ENCODE measurements at regions not wholly inside any gene's neighbourhood (a gene's known extent, or its start where the extent isn't known, plus 50 kb on each side); places are given as distances from the start of the nearest gene placed in this dataset.

DNA sequence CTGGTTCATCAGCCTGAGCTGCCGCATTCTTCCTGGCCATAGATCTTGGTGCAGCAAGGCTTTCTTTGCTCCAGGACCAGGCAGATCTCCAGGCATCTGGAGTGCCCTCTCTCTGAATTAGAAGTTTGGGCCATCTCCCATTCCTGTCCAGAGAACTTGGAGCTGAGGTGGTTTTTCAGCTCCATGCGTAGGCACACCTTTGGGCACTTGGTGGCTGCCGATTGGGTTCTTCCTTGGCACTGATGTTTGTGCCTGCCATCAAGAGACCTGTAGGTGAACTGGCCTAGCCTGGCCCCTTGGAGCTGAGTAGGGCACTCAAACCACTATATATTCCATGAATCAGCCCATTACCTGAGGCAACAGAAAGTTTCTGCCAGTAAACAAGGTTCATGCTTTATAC lies 206.0 kb upstream of the PCDH17 start:
- no peaks in the 10 kb centered on the region for H3F3A ChIP-seq (ENCODE audit: insufficient read depth, low read depth)
- H3K4me1 ChIP-seq (replicated peaks; ENCODE audit: insufficient read depth), result no peaks in the 10 kb centered on the region
- H3K4me3 ChIP-seq, result no peak overlapping the region
- CTCF ChIA-PET, result no interaction called here
- H3K9me2 ChIP-seq (ENCODE audit: insufficient read depth), result no peaks in the 10 kb centered on the region
- DNase-seq, result no peak
- no peak overlapping the region for H3K27ac ChIP-seq
- BruUV-seq (replicated peaks), result no TSS peak
- H3K4me2 ChIP-seq, result no peak overlapping the region
- POLR2A ChIA-PET (ENCODE audit: unreplicated experiment), result no interaction called here
- no peak for TF ChIP-seq EZH2 (IDR thresholded peaks at IDR 0.05; ENCODE audit: low read depth)
- TF ChIP-seq, protein P1, sequence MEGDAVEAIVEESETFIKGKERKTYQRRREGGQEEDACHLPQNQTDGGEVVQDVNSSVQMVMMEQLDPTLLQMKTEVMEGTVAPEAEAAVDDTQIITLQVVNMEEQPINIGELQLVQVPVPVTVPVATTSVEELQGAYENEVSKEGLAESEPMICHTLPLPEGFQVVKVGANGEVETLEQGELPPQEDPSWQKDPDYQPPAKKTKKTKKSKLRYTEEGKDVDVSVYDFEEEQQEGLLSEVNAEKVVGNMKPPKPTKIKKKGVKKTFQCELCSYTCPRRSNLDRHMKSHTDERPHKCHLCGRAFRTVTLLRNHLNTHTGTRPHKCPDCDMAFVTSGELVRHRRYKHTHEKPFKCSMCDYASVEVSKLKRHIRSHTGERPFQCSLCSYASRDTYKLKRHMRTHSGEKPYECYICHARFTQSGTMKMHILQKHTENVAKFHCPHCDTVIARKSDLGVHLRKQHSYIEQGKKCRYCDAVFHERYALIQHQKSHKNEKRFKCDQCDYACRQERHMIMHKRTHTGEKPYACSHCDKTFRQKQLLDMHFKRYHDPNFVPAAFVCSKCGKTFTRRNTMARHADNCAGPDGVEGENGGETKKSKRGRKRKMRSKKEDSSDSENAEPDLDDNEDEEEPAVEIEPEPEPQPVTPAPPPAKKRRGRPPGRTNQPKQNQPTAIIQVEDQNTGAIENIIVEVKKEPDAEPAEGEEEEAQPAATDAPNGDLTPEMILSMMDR (conservative IDR thresholded peaks at IDR 0.05), result no peak
- H4K20me1 ChIP-seq (ENCODE audit: insufficient read depth), result no peaks in the 10 kb centered on the region
- no peaks in the 10 kb centered on the region for H3K79me2 ChIP-seq (ENCODE audit: low read depth)
- no peaks in the 10 kb centered on the region for H3K27me3 ChIP-seq (ENCODE audit: insufficient read depth, low read depth)
- intact Hi-C loops (cut with micrococcal nuclease; ENCODE audit: unreplicated experiment), result no loop called here
- H3K36me3 ChIP-seq (ENCODE audit: low read depth), result no peaks in the 10 kb centered on the region
- no peak overlapping the region for H2AFZ ChIP-seq
- no peaks in the 10 kb centered on the region for H3K9me3 ChIP-seq (ENCODE audit: insufficient read depth, low read depth)

DNA sequence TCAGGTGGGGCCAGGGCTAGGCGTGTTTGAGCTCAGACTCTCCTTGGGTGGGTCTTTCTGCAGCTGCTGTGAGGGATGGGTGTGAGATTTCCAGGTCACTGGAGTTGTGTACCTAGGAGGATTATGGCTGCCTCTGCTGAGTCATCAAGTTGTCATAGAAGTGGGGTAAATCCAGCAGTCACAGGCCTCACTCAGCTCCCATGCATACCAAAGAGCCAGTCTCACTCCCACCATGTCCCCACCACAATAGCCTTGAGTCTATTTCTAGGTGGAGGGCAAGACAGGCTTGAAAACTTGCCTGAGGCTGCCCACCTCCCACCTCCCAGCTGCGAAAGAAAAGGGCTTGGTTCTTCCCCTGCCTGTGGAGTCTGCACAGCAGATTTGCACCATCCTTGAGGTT lies 194.0 kb upstream of the PCDH17 start:
- H3K9me2 ChIP-seq (ENCODE audit: insufficient read depth), result no peaks in the 10 kb centered on the region
- H3K27me3 ChIP-seq (ENCODE audit: insufficient read depth, low read depth), result no peaks in the 10 kb centered on the region
- H2AFZ ChIP-seq, result no peak overlapping the region
- H3K4me1 ChIP-seq (replicated peaks; ENCODE audit: insufficient read depth), result no peaks in the 10 kb centered on the region
- no peak overlapping the region for H3K27ac ChIP-seq
- H3K36me3 ChIP-seq (ENCODE audit: low read depth), result no peaks in the 10 kb centered on the region
- no peak for TF ChIP-seq EZH2 (IDR thresholded peaks at IDR 0.05; ENCODE audit: low read depth)
- TF ChIP-seq, protein P1 (conservative IDR thresholded peaks at IDR 0.05), result no peak
- H4K20me1 ChIP-seq (ENCODE audit: insufficient read depth), result no peaks in the 10 kb centered on the region
- H3K4me2 ChIP-seq, result no peak overlapping the region
- DNase-seq, result no peak
- ChIA-PET POLR2A (ENCODE audit: unreplicated experiment) (interaction anchor here (0.6 kb wide), 1 partner anchor 420 kb away, joined by 6 read pairs; no protein-coding TSS in a partner anchor), CTCF (no interaction called here)
- H3K79me2 ChIP-seq (ENCODE audit: low read depth), result no peaks in the 10 kb centered on the region
- no peaks in the 10 kb centered on the region for H3K9me3 ChIP-seq (ENCODE audit: insufficient read depth, low read depth)
- intact Hi-C loops (cut with micrococcal nuclease; ENCODE audit: unreplicated experiment), result no loop called here
- no TSS peak for BruUV-seq (replicated peaks)
- H3F3A ChIP-seq (ENCODE audit: insufficient read depth, low read depth), result no peaks in the 10 kb centered on the region
- H3K4me3 ChIP-seq, result no peak overlapping the region

DNA sequence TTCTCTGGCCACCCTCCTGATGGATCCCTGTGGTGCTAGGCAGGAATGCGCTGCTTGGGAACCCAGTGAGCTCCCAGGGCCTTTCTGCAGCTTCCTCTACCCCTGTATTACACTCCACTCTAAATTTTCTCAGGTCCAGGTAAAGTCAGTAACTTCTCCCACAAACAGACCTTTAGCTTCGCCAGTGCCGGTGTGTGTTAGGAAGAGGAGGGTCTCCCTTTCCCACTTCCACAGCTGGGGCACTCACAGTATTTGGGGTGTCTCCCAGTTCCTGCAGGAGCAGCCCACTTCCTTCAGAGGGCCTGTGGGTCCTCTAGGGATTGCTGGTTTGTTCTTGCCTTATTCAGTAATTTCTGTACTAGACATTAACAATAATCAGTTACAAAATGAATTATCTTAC lies 193.5 kb upstream of the PCDH17 start:
- H4K20me1 ChIP-seq (ENCODE audit: insufficient read depth), result no peaks in the 10 kb centered on the region
- H3K9me3 ChIP-seq (ENCODE audit: insufficient read depth, low read depth), result no peaks in the 10 kb centered on the region
- no peaks in the 10 kb centered on the region for H3F3A ChIP-seq (ENCODE audit: insufficient read depth, low read depth)
- no peak for DNase-seq
- ChIA-PET POLR2A (ENCODE audit: unreplicated experiment) (no interaction called here), CTCF (no interaction called here)
- H3K4me3 ChIP-seq, result no peak overlapping the region
- H3K4me2 ChIP-seq, result no peak overlapping the region
- TF ChIP-seq, protein P1 (conservative IDR thresholded peaks at IDR 0.05), result no peak
- no peak for TF ChIP-seq EZH2 (IDR thresholded peaks at IDR 0.05; ENCODE audit: low read depth)
- H3K4me1 ChIP-seq (replicated peaks; ENCODE audit: insufficient read depth), result no peaks in the 10 kb centered on the region
- H3K27me3 ChIP-seq (ENCODE audit: insufficient read depth, low read depth), result no peaks in the 10 kb centered on the region
- no peaks in the 10 kb centered on the region for H3K9me2 ChIP-seq (ENCODE audit: insufficient read depth)
- H2AFZ ChIP-seq, result no peak overlapping the region
- no TSS peak for BruUV-seq (replicated peaks)
- no peaks in the 10 kb centered on the region for H3K79me2 ChIP-seq (ENCODE audit: low read depth)
- intact Hi-C loops (cut with micrococcal nuclease; ENCODE audit: unreplicated experiment), result no loop called here
- no peaks in the 10 kb centered on the region for H3K36me3 ChIP-seq (ENCODE audit: low read depth)
- no peak overlapping the region for H3K27ac ChIP-seq
